ENCODE measurements at regions not wholly inside any gene's neighbourhood (a gene's known extent, or its start where the extent isn't known, plus 50 kb on each side); places are given as distances from the start of the nearest gene placed in this dataset.

GRCh38 chrX:82230013-82230412 is 1028.1 kb downstream of the SH3BGRL start:
- TF ChIP-seq ZNF169 (tag by site-specific recombination; IDR thresholded peaks at IDR 0.05) (no peak), KLF17 (tag by site-specific recombination; IDR thresholded peaks at IDR 0.05) (no peak), ZBTB17 (tag by site-specific recombination; IDR thresholded peaks at IDR 0.05) (no peak)

Data from HEK293 (cell line).